SW 1271 (cell line): ENCODE measurements at regions not wholly inside any gene's neighbourhood (a gene's known extent, or its start where the extent isn't known, plus 50 kb on each side); places are given as distances from the start of the nearest gene placed in this dataset.
"Not testable (repeated sequence)": the region's sequence is repeated elsewhere in the genome, so short reads cannot be mapped to it uniquely, and the experiment has no call there.

Source experiments
- DNase-seq, 2 experiments: peaks; one replicate each; lab custom pipeline; 2025; lab: John Stamatoyannopoulos, UW

DNA sequence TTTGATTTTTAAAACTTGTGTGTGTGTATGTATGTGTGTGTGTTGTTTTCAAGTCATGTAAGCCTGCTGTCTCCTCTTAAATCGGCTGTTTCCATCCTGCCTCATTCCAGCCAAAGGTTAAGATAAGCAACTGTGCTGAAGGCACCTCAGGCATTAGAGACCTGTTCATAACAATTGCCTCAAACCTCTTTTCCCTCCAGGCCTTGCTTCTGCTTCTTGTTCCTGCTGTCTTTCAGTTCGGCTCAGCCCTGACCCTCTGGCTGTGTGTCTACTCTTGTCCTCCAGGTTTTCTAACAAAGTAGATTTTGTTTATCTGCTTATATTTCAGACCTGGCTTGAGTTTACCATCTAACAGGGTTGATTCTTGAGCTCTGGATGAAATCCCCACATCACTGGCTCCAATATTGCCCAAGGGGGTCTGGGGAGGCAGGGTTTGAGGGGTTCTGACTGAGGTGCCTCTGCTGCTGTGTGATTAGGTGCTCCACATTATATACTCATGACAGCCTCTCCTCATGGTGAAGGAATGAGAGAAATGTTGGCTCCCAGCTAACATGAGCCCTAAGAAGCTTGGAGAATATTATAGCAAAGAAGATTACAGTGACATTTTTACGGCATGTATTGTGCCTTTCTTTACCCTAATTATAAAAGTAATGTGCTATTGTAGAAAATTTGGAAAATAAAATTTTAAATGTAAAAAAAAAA lies 229.7 kb upstream of the PIK3R1 start:
- DNase-seq, result no peak

DNA sequence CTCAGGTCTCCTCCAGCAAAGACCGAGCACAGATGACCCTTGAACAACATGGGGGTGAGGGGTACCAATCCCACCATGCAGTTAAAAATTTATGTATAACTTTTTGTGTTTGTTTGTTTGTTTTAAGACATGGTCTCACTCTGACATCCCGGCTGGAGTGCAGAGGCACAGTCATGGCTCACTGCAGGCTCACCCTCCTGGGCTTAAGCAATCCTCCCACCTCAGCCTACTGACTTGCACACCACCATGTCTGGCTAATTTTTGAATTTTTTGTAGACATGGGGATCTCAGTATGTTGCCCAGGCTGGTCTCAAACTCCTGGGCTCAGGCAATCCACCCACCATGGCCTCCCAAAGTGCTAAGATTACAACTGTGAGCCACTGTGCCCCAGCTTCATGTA lies 231.0 kb upstream of the PIK3R1 start:
- DNase-seq, result no peak

DNA sequence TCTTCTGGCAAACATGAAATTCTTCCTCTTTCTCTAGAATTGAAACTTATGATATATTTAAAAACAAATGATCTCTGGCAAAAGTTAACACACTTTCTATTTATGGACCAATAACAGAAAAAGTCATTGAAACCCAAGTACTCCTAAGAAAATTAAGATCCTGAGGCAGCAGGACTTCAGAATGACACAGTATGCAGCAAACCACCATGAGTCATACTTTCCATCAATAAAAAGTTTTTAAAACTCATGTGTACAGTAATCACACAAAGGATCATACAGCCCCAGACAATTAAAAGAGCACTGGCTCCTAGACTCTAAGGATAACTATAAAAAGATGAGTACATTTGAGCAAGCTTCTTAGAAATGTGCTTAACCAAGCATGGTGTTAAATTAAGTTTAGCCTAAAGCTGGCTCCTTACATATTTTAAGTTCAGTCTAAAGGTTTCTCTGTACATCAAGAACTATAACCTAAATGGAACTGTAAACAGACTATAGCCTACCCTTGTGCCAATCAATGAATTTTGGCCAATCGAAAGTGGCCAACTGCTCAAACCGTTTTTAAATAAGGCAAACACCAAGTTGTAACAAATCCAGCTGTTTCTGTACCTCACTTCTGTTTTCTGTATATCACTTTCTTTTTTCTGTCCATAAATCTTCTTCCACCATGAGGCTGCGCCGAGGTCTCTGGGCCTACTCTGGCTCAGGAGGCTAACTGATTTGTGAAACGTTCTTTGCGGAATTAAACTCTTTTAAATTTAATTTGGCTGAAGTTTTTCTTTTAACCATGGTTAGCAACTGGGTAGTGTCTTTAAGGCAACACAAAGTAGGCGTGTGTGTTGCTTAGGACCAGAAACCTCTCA lies 232.1 kb upstream of the PIK3R1 start:
- DNase-seq, result peak in 1 of 2 experiments; percentile 29

DNA sequence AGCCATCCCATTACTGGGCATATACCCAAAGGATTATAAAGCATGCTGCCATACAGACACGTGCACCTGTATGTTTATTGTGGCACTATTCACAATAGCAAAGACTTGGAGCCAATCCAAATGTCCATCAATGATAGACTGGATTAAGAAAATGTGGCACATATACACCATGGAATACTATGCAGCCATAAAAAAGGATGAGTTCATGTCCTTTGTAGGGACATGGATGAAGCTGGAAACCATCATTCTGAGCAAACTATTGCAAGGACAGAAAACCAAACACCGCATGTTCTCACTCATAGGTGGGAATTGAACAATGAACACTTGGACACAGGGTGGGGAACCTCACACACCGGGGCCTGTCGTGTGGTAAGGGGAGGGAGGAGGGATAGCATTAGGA lies 233.4 kb upstream of the PIK3R1 start:
- not testable (repeated sequence) for DNase-seq

DNA sequence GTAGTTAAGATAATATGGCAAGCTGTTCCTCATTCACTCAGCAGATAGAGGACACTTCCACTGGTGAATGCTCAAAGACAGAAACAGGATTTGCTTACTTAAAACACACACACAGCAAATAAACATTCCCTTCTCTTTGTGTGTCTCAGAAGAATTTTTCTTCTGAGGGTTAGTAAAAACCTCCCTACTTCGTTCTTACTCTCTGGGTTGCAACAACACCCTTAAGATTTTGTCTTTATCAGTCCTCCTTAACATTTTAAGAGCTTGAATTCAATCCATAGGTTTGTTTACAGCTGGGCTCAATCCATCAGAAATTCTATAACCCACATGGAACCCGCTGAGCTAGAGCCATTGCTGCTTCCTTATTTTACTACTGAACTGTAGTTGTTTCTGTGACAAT lies 237.4 kb upstream of the PIK3R1 start:
- no peak for DNase-seq

DNA sequence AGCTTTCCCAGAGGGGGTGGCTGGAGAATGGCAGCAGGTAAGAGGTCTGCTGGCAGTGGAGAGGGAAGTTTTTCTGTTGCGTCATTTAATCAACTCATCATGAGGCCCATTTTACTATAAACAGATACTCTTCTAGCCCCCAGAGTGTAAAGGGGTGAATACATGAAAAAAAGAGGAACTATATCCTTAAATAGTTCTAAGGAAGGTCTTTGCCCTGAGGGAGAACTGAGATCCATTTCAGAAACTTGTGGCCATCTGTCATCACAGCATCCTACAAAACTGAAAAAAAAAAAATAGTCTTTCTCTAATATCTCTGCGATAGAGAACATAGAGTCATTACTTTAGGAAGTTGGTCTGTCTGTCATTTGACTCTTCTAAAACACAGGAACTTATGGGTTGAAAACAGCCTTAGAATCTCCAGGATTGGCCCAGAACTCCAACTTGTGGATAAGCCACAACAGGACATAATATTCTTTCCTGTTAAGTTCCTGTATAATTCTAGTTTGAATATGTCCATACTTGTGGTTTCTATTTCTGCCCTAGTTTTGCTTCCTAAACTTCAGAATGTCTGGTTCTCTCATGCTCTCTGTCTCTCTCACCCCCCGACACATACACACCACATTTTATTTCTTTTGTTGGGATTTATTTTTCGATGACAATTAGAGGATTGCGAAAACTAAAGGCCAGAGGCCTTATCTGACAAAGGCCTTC lies 238.5 kb upstream of the PIK3R1 start:
- no peak for DNase-seq

DNA sequence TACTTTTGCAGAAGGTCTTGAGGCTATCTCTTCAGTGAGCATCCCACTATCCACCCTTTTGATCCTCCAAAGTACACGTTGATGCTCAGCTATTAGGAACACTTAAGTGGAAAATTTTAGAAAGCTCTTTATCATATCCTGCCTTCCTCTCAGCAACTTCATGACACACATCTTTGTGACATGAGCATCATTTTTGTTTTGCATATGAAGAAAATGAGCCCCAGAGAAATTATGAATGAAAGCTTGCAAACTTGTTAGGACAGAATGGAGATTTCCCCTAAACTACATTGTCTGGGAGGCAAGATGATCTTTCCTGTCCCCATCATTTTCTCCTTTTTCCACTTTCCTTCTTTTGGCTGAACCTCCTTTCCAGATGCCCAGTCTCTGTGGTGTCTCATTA lies 239.4 kb upstream of the PIK3R1 start:
- DNase-seq, result no peak

DNA sequence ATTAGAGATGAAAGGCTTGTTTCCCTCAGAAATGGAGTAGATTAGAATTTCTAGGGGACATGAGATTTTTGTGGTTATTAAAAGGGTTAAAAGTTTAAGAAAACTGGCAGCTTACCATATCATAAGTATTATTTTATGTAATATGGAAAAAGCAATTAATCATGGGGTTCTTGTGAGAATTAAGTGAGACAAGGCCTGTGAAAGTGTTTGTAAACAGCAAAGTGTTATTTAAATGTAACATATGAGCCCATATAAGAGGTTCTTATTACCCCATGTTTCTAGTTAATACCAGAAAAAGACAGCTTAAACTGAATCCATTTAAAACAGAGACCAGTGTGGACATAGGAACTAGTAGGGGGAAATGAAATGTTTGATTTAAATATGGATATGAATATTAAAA lies 241.1 kb upstream of the PIK3R1 start:
- no peak for DNase-seq

DNA sequence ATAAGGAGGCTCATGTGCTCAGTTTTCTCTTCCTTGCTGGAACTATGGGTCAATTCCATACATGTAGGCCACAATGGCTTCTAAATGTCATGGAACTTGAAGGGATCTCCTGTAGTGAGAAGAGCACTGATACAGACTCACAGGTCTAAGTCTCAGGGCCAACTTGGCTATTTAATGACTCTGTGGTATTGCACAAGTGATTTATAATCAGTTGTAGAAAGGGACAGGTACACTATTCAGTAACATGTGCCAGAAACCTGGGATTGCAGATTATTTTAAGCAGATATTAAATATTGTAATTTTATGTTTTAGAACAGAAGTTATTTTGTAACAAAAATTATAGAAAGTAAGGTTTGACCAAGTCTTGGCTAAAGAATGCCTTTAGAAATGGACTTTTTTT lies 241.5 kb upstream of the PIK3R1 start:
- DNase-seq, result no peak

DNA sequence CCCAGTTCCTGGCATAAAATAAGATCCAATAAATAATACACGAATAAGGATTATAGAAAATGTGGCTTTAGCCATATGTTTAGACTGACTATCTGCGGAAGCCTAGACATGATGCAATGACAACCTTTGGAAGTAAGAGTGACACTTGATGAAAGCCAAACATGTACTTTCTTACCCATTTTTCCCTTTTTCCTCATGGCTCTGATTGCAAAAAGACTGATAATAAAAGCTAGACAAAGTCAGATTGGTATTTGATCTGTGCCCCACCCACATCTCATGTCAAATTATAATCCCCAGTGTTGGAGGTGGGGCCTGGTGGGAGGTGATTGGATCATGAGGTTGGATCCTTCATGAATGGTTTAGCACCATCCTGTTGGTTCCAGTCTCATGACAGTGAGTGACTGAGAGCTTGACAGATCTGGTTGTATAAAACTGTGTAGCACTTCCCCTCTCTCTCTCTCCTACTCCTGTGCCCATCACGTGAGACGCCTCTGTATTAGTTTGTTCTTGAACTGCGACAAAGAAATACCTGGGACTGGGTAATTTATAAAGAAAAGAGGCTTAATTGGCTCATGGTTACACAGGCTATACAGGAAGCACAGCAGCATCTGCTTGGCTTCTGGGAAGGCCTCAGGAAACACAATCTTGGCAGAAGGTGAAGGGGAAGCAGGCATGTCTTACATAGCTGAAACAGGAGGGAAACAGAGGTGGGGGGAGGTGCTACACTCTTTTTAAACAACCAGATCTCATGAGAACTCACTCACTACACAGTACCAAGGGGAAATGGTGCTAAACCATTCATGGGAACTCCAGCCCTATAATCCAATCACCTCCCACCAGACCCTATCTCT lies 243.4 kb upstream of the PIK3R1 start:
- DNase-seq, result no peak

DNA sequence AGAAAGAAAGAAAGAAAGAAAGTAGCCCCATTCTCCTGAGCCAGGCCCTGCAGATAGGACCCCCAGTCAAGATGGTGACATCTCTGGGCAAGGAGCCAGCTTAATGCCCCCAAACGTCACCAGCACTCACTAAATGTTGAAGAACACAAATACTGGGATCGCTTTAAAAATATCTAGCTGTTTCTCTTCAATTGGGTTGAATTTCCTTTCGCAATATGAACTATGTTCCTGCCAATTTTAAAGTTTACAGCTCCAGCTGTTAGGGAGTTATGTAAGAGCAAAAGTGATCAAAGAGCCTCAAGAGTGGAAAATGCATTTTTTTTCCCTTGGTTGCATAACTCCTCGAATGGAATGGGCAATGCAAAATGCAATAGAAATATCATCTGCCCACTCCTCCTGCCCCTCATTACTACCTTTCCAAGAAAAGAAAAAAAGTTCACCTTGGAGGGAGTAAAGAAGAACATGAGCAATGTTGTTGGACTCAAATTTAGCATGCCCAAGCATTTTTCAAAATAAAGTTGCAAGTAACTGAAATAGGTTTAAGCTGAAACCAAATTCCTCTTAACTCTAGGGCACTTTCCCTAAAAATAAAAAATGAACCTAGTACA lies 244.2 kb upstream of the PIK3R1 start:
- DNase-seq, result no peak

DNA sequence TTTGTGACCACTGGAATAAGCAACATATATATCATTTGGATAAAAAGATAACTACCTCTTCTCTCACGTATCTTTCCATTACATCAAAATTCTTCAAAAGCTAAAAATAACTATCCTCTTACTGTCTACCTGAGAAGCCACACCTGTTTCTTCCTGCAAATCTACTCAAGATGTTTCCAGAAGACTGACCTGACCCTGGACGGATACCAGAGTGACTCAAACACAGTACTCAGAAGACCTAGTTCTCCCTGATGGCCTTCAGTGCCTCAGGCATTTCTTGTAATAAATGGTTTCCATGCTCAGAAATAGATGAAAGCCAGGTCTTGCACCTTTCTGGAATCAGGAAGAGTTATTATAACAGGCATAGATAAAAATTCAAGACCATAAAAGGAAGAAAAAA lies 245.9 kb upstream of the PIK3R1 start:
- no peak for DNase-seq

DNA sequence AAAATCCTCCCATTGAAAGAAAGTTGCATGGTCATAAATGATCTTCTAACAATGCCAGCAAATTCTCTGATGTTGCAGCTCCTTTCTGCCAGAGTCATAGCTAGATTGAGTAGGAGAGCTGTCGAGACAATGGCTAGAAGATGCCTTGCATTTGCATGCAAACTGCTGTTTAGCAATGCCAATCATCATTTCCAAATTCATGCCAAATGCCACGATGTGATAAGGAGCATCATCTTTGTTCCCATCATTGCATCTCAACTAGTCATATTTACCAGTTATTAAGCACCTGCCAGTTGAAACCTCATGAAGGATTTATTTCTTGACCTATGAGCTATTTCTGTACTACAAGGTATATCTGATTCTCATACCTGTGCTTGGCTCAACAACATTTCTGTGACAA lies 246.4 kb upstream of the PIK3R1 start:
- no peak for DNase-seq

DNA sequence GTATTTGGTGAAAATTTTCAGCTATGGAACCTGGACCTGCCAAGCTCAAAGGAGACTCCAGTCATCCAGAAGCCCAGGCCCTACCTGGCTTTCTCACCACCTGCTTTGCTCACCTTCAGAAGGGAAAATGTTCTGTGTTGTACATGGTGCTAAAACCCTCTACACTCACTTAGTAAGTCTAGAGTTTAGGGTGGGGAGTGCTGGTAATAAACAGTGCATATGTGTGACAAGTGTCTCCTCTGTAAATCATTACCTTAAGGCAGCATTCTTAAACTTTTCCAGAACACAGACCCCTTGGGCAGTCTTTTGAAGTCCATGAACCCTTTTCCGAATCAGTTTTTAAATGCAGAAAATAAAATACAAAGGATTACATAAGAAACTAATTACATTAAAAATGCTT lies 248.8 kb upstream of the PIK3R1 start:
- no peak for DNase-seq

DNA sequence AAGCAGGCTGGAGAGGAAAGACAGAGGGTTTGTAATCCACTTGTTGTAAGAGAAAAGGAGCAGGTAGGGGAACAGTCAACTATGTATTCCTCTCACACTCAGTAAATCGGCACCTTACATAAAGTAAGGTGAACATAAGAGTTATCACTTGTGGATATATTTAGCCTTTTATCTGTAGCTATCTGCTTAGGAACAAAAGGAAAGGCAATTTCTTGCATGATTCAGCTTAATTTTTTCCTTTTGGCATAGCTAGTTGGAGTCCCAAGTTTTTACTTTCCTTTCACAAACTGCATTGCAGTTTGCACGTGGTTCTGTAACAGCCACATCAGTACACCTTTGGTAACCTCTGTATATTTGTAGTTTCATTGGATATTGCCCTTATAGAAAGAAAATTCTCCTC lies 250.9 kb upstream of the PIK3R1 start:
- no peak for DNase-seq

DNA sequence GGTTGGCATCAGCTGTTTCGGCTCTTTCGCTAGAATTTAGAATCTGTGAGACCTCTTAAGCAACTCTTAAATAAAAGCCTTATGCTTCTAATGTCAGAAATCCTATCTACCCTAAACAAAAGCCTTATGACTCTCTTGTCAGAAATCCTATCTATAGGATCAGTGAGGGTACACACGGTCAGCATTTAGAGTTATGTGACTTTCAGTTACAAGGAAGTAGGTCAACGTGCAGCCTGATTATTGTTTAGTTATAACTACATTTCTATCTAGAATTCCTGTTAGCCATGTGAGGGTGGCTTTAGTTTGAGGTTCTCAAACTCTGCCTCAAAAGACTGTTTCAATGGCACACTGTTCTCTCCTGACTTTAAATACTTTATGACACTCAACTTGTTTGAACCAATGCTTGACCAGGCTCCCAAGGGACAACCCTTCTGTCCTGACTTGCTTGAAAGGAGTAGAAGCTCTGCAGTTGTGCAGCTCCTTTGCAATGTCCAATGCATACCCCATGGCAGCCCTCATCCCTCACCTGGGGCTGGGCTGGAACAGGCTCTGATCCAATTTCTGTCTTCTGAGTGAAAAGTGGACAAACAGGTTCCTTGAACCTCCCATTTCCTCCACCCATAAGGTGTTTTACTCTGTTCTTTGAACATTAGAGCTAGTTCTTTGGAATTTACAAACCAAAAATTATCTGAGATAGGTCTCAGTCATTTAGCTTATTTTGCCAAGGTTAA lies 251.6 kb upstream of the PIK3R1 start:
- no peak for DNase-seq

DNA sequence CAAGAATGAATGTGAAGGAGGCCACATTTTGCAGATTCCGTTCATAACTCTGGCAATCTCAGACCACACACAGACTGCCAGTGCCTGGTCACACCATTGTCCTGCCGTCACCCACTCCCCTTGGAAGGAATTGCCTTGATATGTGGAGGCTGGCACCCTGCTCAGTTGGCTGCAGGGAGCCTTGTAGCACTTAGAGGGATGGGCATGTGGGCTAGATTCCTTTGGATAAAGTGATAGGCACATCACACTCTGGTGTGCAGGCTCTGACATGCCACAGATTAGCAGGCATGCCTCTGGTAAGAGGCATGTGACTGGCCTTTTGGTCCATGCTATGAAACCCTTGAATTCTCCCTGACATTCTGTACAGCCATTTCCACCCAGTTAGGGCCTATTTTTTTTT lies 254.6 kb upstream of the PIK3R1 start:
- no peak for DNase-seq

DNA sequence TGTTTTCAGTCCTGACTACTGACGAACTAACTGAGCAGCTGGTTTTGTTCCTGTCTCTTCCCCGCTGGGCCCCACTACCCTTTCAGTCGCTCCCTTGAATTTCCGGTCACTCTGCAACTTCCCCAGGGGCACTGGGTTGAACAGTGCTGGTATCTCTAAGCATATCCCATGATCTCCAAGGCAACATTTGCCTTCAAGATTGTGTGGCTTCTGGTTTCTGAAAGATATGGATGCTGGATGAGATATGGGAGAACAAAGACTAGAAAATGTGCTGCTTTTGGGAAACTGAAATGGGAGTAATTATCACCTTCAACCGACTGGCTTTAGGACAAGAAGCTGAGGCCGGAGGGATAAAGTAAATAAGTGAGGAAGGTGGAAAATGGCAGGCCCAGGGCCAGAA lies 258.2 kb upstream of the PIK3R1 start:
- DNase-seq, result no peak

DNA sequence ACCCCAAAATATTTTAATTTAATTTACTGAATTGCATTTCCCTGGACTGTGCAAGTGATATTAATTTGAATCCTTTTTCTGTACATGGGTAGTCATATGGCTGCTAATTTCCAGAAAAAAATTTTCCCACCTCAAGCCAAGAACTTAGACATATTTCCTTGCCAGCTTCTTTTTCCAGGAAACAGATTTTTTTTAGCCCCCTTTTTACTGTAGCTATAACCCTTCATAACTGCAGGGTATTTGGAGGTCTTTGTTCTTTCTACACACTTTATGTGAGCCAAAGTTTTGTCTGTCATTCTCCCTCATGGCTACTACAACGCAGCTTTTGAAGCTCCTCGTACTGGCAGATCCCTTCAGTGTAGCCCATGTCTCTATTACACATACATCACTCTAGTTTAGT lies 261.2 kb upstream of the PIK3R1 start:
- DNase-seq, result no peak

DNA sequence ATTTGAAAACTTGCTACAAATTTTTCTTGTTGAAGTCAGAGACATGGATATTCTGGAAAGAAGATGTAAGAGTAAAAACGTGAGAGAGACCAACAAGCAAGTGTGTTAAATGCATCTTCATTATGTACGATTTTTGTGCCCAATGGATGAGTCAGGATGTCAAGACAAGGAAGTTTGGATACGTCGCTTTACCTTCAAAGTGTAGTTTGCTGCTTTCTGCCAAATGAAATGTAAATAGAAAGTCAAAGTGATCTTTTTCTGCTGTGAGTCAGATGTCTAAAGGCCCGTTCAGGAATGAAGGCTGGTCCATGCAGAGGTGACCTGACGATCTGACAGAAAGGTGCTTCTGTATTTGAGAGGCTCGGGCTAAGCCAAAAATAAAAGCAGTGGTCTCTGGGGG lies 273.1 kb upstream of the PIK3R1 start:
- no peak for DNase-seq
